Endodermal cell (in vitro differentiated cells): ENCODE measurements at regions not wholly inside any gene's neighbourhood (a gene's known extent, or its start where the extent isn't known, plus 50 kb on each side); places are given as distances from the start of the nearest gene placed in this dataset.
A peak's percentile ranks its signal among the peaks of the same experiment; 100 is the strongest.

Experiments
- DNase-seq: peaks from one replicate; pipeline ENCODE4 v3.0.0-alpha.2; 2017
- H3K27ac ChIP-seq: 2 replicates; pipeline ENCODE4 v1.5.1; 2013; ENCODE audit warnings: mild to moderate bottlenecking, low read depth, low read length, moderate library complexity
- H3K27me3 ChIP-seq: 2 replicates; pipeline ENCODE4 v1.6.1; 2013; ENCODE audit warnings: mild to moderate bottlenecking, low read length, moderate library complexity; ENCODE audit not compliant: insufficient read depth, control insufficient read depth, poor library complexity, severe bottlenecking
- H3K36me3 ChIP-seq: 2 replicates; pipeline ENCODE4 v1.7.0; 2013; ENCODE audit warnings: mild to moderate bottlenecking, low read length, moderate library complexity; ENCODE audit not compliant: control insufficient read depth, insufficient read depth
- H3K4me1 ChIP-seq: one replicate; pipeline ENCODE4 v1.7.0; 2013; ENCODE audit warnings: low read length; ENCODE audit not compliant: control insufficient read depth, insufficient read depth
- H3K4me3 ChIP-seq: 2 replicates; pipeline ENCODE4 v1.5.1; 2013; ENCODE audit warnings: mild to moderate bottlenecking, low read length, moderate library complexity
- H3K9ac ChIP-seq: 2 replicates; pipeline ENCODE4 v1.6.1; 2013; ENCODE audit warnings: mild to moderate bottlenecking, low read length, moderate library complexity; ENCODE audit not compliant: poor library complexity, severe bottlenecking; ENCODE audit errors: extremely low read depth
- H3K9me3 ChIP-seq: 2 replicates; pipeline ENCODE4 v1.6.1; 2013; ENCODE audit warnings: mild to moderate bottlenecking, low read length, moderate library complexity; ENCODE audit not compliant: control insufficient read depth
- H3K27ac Mint-ChIP-seq: 2 replicates; pipeline ENCODE4 v1.8.0; 2020; ENCODE audit warnings: mixed read lengths
- H3K27me3 Mint-ChIP-seq: 2 replicates; pipeline ENCODE4 v1.8.0; 2021; ENCODE audit warnings: mild to moderate bottlenecking, mixed read lengths; ENCODE audit not compliant: insufficient read depth
- H3K36me3 Mint-ChIP-seq: 2 replicates; pipeline ENCODE4 v1.8.0; 2020; ENCODE audit warnings: low read depth, mixed read lengths
- H3K4me1 Mint-ChIP-seq: 2 replicates; pipeline ENCODE4 v1.8.0; 2020; ENCODE audit warnings: mixed read lengths
- H3K4me3 Mint-ChIP-seq: 2 replicates; pipeline ENCODE4 v1.8.0; 2020; ENCODE audit warnings: mild to moderate bottlenecking, moderate library complexity, mixed read lengths
- H3K9me3 Mint-ChIP-seq: 2 replicates; pipeline ENCODE4 v1.8.0; 2020; ENCODE audit warnings: mild to moderate bottlenecking, mixed read lengths
- CTCF ChIP-seq: fragments of 200-600 bp; sonication (generic); conservative IDR thresholded peaks from 2 replicates; pipeline ENCODE4 v1.5.0; 2021; ENCODE audit warnings: antibody characterized with exemption, mild to moderate bottlenecking
- WGBS, 2 experiments: methylation state at CpG; one replicate each; pipeline versions ENCODE4 v1.1.5 to v1.1.7; 2013; ENCODE audit warnings: missing lambda C conversion rate in 2 of 2, mixed read lengths in 1 of 2; ENCODE audit not compliant: insufficient coverage in 1 of 2, insufficient read length in 1 of 2; 5-methylcytosine and 5-hydroxymethylcytosine counted together

DNA sequence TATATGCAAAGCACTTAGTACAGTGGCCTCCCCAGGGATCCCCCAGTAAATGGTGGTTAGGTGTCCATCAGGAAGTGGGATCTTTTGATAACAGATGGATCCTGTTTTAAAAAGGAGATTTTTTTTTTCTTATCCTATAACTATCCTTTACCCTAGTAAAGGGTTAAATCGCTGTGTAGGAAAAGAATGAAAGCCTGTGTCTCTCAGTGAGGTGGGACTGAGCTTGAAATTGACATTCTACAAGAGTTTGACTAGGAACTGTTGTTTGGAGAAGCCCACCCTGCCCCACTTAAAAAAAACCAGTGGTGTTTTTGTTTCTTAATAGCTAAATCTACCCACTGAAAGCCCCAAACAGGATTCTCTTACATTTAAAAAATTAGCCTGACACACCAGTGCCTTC is 112.2 kb upstream of the EGLN3 start:
- Mint-ChIP-seq H3K4me3 (no peak overlapping the region), H3K9me3 (no peaks in the 10 kb centered on the region), H3K4me1 (peaks cover 6% of the 10 kb centered on the region), H3K36me3 (no peaks in the 10 kb centered on the region), H3K27ac (no peak overlapping the region), H3K27me3 (peaks cover 45% of the 10 kb centered on the region)
- H3K9ac ChIP-seq = no peak overlapping the region
- no peaks in the 10 kb centered on the region for H3K9me3 ChIP-seq
- no peak overlapping the region for H3K4me3 ChIP-seq
- no peak overlapping the region for H3K27ac ChIP-seq
- DNase-seq = no peak
- H3K36me3 ChIP-seq = no peaks in the 10 kb centered on the region
- TF ChIP-seq CTCF = no peak
- no peaks in the 10 kb centered on the region for H3K4me1 ChIP-seq
- 100% methylated on average over 1 of the region's 1 CpG; no CpG with 5 or more reads in 1 of the 2 experiments for WGBS, 2 experiments
- H3K27me3 ChIP-seq = peaks cover 21% of the 10 kb centered on the region

DNA sequence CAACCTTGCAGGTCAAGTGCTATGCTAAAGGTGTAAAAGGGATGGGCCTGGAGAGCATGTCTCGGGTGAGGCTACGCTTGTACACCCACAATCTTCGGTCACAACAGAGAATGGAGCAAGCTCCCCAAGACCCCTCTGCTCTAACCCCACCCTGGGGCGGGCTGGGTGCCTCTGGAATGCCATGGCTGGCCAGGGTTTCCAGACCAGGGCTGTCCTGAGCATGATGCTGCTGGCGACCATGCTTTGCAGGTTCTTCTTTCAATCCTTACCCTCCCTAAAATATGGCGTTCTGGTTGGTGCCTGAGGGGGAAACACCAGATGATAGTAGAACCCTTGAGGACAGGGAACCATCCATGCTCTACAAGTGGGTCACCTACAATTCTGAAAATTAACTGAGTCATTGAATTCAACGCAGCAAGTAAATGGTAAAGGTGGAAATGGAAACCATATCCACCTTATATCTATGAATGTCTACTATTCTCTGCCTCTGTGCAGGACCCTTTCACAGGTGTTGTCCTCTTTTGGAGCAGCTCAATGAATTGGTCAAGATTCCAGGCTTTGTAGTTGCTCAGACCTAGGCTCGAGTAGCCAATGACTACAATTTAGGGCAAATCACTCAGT is 111.6 kb upstream of the EGLN3 start:
- no peak for DNase-seq
- H3K36me3 Mint-ChIP-seq = no peaks in the 10 kb centered on the region
- H3K27ac Mint-ChIP-seq = no peak overlapping the region
- H3K27me3 Mint-ChIP-seq = peaks cover 44% of the 10 kb centered on the region
- H3K36me3 ChIP-seq = no peaks in the 10 kb centered on the region
- TF ChIP-seq CTCF = no peak
- H3K9me3 Mint-ChIP-seq = no peaks in the 10 kb centered on the region
- no peak overlapping the region for H3K9ac ChIP-seq
- no peaks in the 10 kb centered on the region for H3K4me1 ChIP-seq
- WGBS, 2 experiments = 93 to 95% methylated on average over 3 to 8 of the region's 8 CpGs
- peaks cover 21% of the 10 kb centered on the region for H3K27me3 ChIP-seq
- H3K9me3 ChIP-seq = no peaks in the 10 kb centered on the region
- no peak overlapping the region for H3K4me3 Mint-ChIP-seq
- H3K4me3 ChIP-seq = no peak overlapping the region
- peaks cover 6% of the 10 kb centered on the region for H3K4me1 Mint-ChIP-seq
- H3K27ac ChIP-seq = no peak overlapping the region

DNA sequence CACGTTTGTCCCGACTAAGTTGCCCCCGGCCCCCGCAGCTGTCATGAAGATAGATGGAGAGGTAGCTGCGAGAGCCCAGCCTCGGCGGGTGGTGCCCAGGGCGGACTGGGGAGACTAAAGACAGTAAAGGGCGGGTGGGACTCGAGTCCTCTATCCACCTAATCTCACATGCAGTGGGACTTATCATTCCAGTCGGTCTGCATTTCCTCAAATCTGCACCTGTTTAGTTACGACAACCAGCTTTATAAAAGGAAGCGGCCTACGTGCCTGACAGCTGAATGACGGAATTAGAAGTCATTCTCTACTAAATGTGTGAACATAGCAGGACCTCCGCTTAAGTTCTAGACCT is 109.8 kb upstream of the EGLN3 start:
- H3K4me3 Mint-ChIP-seq = peak overlapping the region; percentile 75

More for the DNA sequence above, 109.8 kb upstream of the EGLN3 start:
- H3K4me1 Mint-ChIP-seq = peaks cover 6% of the 10 kb centered on the region
- Histone ChIP-seq H3K4me1 (no peaks in the 10 kb centered on the region), H3K9ac (peak overlapping the region; percentile 50), H3K27ac (peak overlapping the region; percentile 74), H3K4me3 (peak overlapping the region; percentile 79), H3K36me3 (no peaks in the 10 kb centered on the region), H3K27me3 (peaks cover 21% of the 10 kb centered on the region), H3K9me3 (no peaks in the 10 kb centered on the region)
- 54 to 60% methylated on average over 9 to 16 of the region's 16 CpGs for WGBS, 2 experiments
- H3K36me3 Mint-ChIP-seq = no peaks in the 10 kb centered on the region
- no peaks in the 10 kb centered on the region for H3K9me3 Mint-ChIP-seq
- peak overlapping the region; percentile 96 for H3K27ac Mint-ChIP-seq
- DNase-seq = no peak
- TF ChIP-seq CTCF = no peak
- peaks cover 43% of the 10 kb centered on the region for H3K27me3 Mint-ChIP-seq
